Nephron progenitor cell (in vitro differentiated cells): ENCODE measurements at regions not wholly inside any gene's neighbourhood (a gene's known extent, or its start where the extent isn't known, plus 50 kb on each side); places are given as distances from the start of the nearest gene placed in this dataset.

ENCODE experiments used
- DNase-seq: peaks from one replicate; pipeline ENCODE4 v3.0.0; 2021
- H3K27ac Mint-ChIP-seq: 2 replicates; pipeline ENCODE4 v1.8.0; 2021; ENCODE audit warnings: mild to moderate bottlenecking, moderate library complexity, mixed read lengths
- H3K27me3 Mint-ChIP-seq: 2 replicates; pipeline ENCODE4 v1.8.0; 2021; ENCODE audit warnings: mild to moderate bottlenecking, low read depth, mixed read lengths; ENCODE audit not compliant: poor library complexity
- H3K36me3 Mint-ChIP-seq: 2 replicates; pipeline ENCODE4 v1.8.0; 2021; ENCODE audit warnings: low read depth, mixed read lengths
- H3K4me1 Mint-ChIP-seq: 2 replicates; pipeline ENCODE4 v1.8.0; 2021; ENCODE audit warnings: mixed read lengths
- H3K4me3 Mint-ChIP-seq: 2 replicates; pipeline ENCODE4 v1.8.0; 2021; ENCODE audit warnings: mild to moderate bottlenecking, moderate library complexity, mixed read lengths
- H3K9me3 Mint-ChIP-seq: 2 replicates; pipeline ENCODE4 v1.8.0; 2021; ENCODE audit warnings: mild to moderate bottlenecking, moderate library complexity, mixed read lengths
- TF ChIP-seq, protein P1 (sequence below): fragments of 200-600 bp; sonication (generic); IDR thresholded peaks from 2 replicates; pipeline ENCODE4 v1.5.0; 2021; ENCODE audit warnings: antibody characterized with exemption

DNA sequence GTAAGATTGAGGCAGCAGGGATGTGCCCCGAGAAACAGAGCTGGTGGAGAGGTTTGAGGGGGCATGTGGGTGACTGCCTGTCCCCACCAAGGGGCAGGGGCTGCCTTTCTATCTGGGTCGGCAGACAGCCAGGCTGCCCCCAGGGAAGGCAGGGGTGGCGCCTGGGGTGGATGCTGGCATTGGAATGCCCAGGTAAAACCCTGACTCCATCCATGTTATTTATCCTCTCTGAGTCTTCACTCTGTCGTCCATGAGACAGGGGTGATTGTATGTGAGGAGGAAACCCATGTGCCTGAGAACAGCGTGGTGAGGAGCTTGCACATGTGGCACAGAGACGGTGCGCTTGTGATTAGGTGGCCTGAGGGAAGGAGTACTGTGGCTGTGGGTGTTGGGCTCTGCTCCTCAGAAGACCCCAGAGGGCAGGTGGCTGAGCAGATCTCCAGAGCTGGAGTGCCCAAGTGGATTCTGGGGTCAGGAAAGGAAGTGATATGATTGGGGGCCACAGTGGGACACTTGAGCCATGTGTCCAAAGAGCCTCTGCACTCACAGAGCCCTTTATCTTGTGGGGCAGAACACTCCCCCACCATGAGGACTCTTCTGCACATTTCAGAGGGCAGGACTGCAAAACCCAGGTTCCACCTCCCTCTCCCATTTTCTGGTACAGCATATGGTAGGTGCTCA, 100.4 kb upstream of the RET start:
- no peak overlapping the region for H3K4me3 Mint-ChIP-seq
- peaks cover 12% of the 10 kb centered on the region for H3K27me3 Mint-ChIP-seq
- DNase-seq = no peak
- H3K36me3 Mint-ChIP-seq = no peaks in the 10 kb centered on the region
- H3K4me1 Mint-ChIP-seq = peaks cover 17% of the 10 kb centered on the region
- no peak overlapping the region for H3K27ac Mint-ChIP-seq
- TF ChIP-seq, protein P1, sequence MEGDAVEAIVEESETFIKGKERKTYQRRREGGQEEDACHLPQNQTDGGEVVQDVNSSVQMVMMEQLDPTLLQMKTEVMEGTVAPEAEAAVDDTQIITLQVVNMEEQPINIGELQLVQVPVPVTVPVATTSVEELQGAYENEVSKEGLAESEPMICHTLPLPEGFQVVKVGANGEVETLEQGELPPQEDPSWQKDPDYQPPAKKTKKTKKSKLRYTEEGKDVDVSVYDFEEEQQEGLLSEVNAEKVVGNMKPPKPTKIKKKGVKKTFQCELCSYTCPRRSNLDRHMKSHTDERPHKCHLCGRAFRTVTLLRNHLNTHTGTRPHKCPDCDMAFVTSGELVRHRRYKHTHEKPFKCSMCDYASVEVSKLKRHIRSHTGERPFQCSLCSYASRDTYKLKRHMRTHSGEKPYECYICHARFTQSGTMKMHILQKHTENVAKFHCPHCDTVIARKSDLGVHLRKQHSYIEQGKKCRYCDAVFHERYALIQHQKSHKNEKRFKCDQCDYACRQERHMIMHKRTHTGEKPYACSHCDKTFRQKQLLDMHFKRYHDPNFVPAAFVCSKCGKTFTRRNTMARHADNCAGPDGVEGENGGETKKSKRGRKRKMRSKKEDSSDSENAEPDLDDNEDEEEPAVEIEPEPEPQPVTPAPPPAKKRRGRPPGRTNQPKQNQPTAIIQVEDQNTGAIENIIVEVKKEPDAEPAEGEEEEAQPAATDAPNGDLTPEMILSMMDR = no peak
- H3K9me3 Mint-ChIP-seq = no peaks in the 10 kb centered on the region

DNA sequence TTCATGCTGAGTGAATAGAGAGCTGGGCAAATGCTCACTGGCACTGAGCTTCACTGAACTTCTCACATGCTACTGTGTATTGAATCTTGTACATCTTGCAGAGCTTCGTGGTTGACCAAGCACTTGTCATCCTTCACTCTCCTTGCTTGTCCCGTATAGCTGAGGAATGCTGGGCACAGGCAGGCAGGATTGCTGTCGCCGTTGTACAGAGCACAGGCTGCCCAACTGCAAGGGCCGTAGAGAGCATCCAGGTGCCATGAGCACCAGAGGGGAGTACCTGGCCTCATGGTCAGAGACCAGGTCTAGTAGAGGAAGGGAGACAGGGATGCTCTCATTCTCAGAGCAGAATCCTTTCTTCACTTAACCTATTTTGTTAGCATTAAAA, 99.8 kb upstream of the RET start:
- no peak overlapping the region for H3K4me3 Mint-ChIP-seq
- H3K27me3 Mint-ChIP-seq = peaks cover 9% of the 10 kb centered on the region
- DNase-seq = no peak
- no peak overlapping the region for H3K27ac Mint-ChIP-seq
- no peaks in the 10 kb centered on the region for H3K36me3 Mint-ChIP-seq
- H3K4me1 Mint-ChIP-seq = peaks cover 17% of the 10 kb centered on the region
- H3K9me3 Mint-ChIP-seq = no peaks in the 10 kb centered on the region
- TF ChIP-seq, protein P1 = no peak

DNA sequence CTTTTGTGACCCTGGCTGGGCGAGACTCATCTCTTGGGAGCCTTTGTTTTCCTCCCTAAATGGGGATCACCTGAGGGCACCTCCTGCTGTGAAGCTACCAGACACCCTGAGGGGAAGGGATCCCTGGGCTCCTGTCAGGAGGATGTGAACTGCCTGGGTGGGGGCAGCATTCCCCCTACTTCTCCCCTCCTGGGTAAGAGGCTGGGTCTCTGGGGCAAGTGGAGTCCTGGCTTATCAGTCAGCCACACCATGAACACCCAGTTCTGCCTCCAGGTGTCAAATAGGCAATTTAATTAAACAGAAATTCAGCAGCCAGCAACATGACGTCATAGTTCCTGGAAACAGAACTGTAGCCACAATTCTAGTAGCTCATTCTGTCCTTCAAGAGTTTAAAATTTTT, 97.7 kb upstream of the RET start:
- no peaks in the 10 kb centered on the region for H3K36me3 Mint-ChIP-seq
- H3K27ac Mint-ChIP-seq = no peak overlapping the region
- H3K4me3 Mint-ChIP-seq = no peak overlapping the region
- TF ChIP-seq, protein P1 = no peak
- H3K9me3 Mint-ChIP-seq = no peaks in the 10 kb centered on the region
- H3K27me3 Mint-ChIP-seq = peaks cover 7% of the 10 kb centered on the region
- peaks cover 26% of the 10 kb centered on the region for H3K4me1 Mint-ChIP-seq
- DNase-seq = no peak

DNA sequence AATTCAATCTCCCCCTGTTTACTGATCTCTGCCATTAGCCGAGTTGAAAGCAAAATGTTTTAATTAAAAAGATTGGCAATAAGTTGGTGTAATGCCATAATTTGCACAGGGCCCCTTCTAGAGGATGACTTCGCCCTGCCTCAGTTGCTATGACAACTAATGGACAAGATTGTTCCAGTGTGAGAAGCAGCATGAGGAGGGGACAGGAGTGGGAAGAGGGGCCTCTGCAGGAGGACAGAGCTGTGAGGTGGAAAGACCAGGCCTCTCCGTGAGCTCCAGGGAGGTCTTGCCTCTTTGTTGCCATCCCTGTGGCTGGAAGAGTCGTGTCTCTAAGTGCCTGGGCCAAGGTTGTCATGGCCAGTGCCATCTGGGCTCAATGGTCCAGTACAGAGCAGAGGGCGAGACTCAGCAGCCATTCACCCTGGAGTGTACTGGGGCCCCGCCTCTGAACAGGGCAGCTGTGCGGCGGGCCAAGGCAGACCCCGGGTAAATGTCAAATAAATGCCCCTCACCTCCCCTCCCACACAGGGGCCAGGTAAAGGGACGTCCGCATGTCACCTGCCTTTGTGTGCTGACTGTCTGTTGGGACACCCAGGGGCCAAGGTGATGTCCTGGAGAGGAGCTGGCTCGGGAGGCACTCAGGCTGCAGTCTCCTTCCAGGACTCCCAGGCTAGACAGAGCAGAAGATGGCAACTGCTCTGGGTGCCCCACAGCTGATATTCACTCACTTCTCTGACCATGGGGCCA, 97.0 kb upstream of the RET start:
- H3K4me3 Mint-ChIP-seq = no peak overlapping the region
- H3K36me3 Mint-ChIP-seq = no peaks in the 10 kb centered on the region
- peaks cover 8% of the 10 kb centered on the region for H3K27me3 Mint-ChIP-seq
- TF ChIP-seq, protein P1 = no peak
- H3K27ac Mint-ChIP-seq = no peak overlapping the region
- H3K9me3 Mint-ChIP-seq = no peaks in the 10 kb centered on the region
- no peak for DNase-seq
- H3K4me1 Mint-ChIP-seq = peaks cover 21% of the 10 kb centered on the region

DNA sequence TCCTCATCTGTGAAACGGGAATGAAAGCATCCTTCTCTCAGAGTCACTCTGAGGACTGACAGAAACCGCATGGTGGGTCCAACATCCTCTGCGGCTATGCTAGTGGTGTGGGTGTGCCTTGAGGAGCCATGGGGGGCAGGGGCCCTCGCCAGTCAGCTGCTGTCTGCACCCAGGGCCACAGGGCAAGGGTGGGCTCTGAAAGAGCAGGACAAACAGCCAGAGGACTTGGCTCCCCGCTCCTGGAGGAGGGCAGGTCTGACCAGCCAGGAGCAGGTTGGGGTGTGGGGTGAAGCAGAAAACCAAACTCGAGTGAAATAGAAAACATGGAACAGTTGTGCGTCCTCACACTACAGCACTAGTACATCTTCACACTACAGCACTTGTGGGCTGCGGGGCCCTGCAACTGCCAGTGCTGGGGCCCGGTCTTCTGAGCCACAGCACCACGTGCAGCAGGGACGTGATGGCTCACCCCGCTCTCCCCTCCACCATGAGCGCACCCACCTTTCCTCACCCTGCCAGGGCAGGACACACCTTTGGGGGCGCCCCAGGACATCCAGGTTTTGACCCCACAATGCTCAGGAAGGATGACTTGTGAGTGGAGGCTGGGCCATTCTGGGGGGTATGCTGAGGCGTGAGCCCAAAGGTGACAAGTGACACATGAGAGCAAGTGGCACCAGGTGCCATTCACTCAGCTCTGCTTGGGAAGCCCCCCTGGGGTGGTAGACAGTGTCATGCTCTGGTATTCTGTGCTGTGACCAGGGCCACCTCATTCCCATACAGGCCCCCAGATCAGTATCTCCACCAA, 96.1 kb upstream of the RET start:
- H3K4me3 Mint-ChIP-seq = no peak overlapping the region
- peaks cover 13% of the 10 kb centered on the region for H3K27me3 Mint-ChIP-seq
- H3K4me1 Mint-ChIP-seq = peaks cover 16% of the 10 kb centered on the region
- H3K9me3 Mint-ChIP-seq = no peaks in the 10 kb centered on the region
- TF ChIP-seq, protein P1 = no peak
- no peaks in the 10 kb centered on the region for H3K36me3 Mint-ChIP-seq
- no peak overlapping the region for H3K27ac Mint-ChIP-seq
- no peak for DNase-seq
